ENCODE measurements at regions not wholly inside any gene's neighbourhood (a gene's known extent, or its start where the extent isn't known, plus 50 kb on each side); places are given as distances from the start of the nearest gene placed in this dataset.

DNA sequence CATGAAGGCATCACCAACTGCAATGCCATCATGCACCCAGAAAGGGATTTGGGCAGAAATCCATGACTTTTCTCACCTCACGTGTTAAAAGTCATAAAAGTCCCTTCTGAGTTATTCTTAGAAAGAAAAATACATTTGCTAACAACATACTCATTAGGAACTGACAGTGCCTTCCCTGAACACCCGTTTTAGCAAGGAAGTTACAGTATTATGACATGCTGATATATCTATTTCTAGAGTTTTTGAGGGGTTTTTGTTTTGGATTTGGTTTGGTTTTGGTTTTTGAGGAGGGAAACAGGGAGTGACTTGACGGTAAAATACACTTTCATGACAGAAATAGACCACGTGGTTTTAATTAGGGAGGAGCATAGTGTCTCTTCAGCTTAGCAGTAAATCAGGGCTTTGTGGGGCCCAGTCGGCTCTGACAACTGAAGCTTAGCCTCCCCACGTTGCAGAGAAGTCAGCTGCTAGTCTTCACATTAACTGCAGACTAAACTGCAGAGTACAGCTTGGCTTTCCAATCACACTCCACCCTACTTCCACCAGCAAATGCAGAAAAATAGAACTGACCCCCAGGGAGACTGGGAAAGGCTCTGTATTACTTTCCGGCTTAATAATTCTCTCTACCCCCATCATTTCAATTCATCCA, 141.4 kb downstream of the FAM124B start:
- H3K36me3 ChIP-seq (ENCODE audit: control insufficient read depth, insufficient read depth, low read length) = no peaks in the 10 kb centered on the region
- TF ChIP-seq, protein P1, sequence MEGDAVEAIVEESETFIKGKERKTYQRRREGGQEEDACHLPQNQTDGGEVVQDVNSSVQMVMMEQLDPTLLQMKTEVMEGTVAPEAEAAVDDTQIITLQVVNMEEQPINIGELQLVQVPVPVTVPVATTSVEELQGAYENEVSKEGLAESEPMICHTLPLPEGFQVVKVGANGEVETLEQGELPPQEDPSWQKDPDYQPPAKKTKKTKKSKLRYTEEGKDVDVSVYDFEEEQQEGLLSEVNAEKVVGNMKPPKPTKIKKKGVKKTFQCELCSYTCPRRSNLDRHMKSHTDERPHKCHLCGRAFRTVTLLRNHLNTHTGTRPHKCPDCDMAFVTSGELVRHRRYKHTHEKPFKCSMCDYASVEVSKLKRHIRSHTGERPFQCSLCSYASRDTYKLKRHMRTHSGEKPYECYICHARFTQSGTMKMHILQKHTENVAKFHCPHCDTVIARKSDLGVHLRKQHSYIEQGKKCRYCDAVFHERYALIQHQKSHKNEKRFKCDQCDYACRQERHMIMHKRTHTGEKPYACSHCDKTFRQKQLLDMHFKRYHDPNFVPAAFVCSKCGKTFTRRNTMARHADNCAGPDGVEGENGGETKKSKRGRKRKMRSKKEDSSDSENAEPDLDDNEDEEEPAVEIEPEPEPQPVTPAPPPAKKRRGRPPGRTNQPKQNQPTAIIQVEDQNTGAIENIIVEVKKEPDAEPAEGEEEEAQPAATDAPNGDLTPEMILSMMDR (IDR thresholded peaks at IDR 0.05; ENCODE audit: insufficient read depth, low read length, poor library complexity, severe bottlenecking) = no peak
- no peak overlapping the region for H3K4me3 ChIP-seq (ENCODE audit: low read depth, low read length)
- H3K27me3 ChIP-seq (ENCODE audit: control insufficient read depth, insufficient read depth, low read length) = no peaks in the 10 kb centered on the region
- DNase-seq (ENCODE audit: low read depth) = no peak

DNA sequence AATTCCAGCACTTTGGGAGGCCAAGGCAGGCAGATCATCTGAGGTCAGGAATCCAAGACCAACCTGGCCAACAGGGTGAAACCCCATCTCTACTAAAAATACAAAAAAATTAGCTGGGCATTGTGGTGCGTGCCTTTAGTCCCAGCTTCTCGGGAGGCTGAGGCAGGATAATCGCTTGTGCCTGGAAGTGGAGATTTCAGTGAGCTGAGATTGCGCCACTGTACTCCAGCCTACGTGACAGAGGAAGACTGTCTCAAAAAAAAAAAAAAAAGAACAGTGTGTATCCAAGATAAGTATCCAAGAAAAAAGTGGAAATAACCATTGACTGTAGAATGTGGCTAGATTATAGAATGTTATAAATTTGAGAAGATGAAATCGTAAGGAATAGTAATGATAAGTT, 142.1 kb downstream of the FAM124B start:
- DNase-seq (ENCODE audit: low read depth) = no peak
- TF ChIP-seq, protein P1 (IDR thresholded peaks at IDR 0.05; ENCODE audit: insufficient read depth, low read length, poor library complexity, severe bottlenecking) = no peak
- H3K4me3 ChIP-seq (ENCODE audit: low read depth, low read length) = no peak overlapping the region

GRCh38 chr2:224258059-224258458, 143.8 kb downstream of the FAM124B start:
- Histone ChIP-seq H3K4me3 (ENCODE audit: low read depth, low read length) (no peak overlapping the region), H3K36me3 (ENCODE audit: control insufficient read depth, insufficient read depth, low read length) (no peaks in the 10 kb centered on the region), H3K27me3 (ENCODE audit: control insufficient read depth, insufficient read depth, low read length) (no peaks in the 10 kb centered on the region)
- TF ChIP-seq, protein P1 (IDR thresholded peaks at IDR 0.05; ENCODE audit: insufficient read depth, low read length, poor library complexity, severe bottlenecking) = no peak
- DNase-seq (ENCODE audit: low read depth) = no peak

More for the DNA sequence above, 142.1 kb downstream of the FAM124B start:
- no peaks in the 10 kb centered on the region for H3K36me3 ChIP-seq (ENCODE audit: control insufficient read depth, insufficient read depth, low read length)
- H3K27me3 ChIP-seq (ENCODE audit: control insufficient read depth, insufficient read depth, low read length) = no peaks in the 10 kb centered on the region

GRCh38 chr2:224257156-224257555, 144.8 kb downstream of the FAM124B start:
- H3K36me3 ChIP-seq (ENCODE audit: control insufficient read depth, insufficient read depth, low read length) = no peaks in the 10 kb centered on the region
- no peaks in the 10 kb centered on the region for H3K27me3 ChIP-seq (ENCODE audit: control insufficient read depth, insufficient read depth, low read length)
- no peak overlapping the region for H3K4me3 ChIP-seq (ENCODE audit: low read depth, low read length)
- no peak for DNase-seq (ENCODE audit: low read depth)
- TF ChIP-seq, protein P1 (IDR thresholded peaks at IDR 0.05; ENCODE audit: insufficient read depth, low read length, poor library complexity, severe bottlenecking) = no peak

GRCh38 chr2:224253464-224253863, 148.4 kb downstream of the FAM124B start:
- TF ChIP-seq, protein P1 (IDR thresholded peaks at IDR 0.05; ENCODE audit: insufficient read depth, low read length, poor library complexity, severe bottlenecking) = no peak
- Histone ChIP-seq H3K27me3 (ENCODE audit: control insufficient read depth, insufficient read depth, low read length) (no peaks in the 10 kb centered on the region), H3K4me3 (ENCODE audit: low read depth, low read length) (no peak overlapping the region), H3K36me3 (ENCODE audit: control insufficient read depth, insufficient read depth, low read length) (no peaks in the 10 kb centered on the region)
- no peak for DNase-seq (ENCODE audit: low read depth)

- H3K4me3 ChIP-seq (ENCODE audit: low read depth, low read length) = no peak overlapping the region
Measured at GRCh38 chr2:224252631-224253030, 149.3 kb downstream of the FAM124B start.

More at GRCh38 chr2:224252631-224253030, 149.3 kb downstream of the FAM124B start:
- DNase-seq (ENCODE audit: low read depth) = no peak
- no peaks in the 10 kb centered on the region for H3K27me3 ChIP-seq (ENCODE audit: control insufficient read depth, insufficient read depth, low read length)
- TF ChIP-seq, protein P1 (IDR thresholded peaks at IDR 0.05; ENCODE audit: insufficient read depth, low read length, poor library complexity, severe bottlenecking) = no peak
- H3K36me3 ChIP-seq (ENCODE audit: control insufficient read depth, insufficient read depth, low read length) = no peaks in the 10 kb centered on the region

Measured in kidney epithelial cell (primary cell).